ENCODE measurements at regions not wholly inside any gene's neighbourhood (a gene's known extent, or its start where the extent isn't known, plus 50 kb on each side); places are given as distances from the start of the nearest gene placed in this dataset.
"Not testable (repeated sequence)": the region's sequence is repeated elsewhere in the genome, so short reads cannot be mapped to it uniquely, and the experiment has no call there.

DNA sequence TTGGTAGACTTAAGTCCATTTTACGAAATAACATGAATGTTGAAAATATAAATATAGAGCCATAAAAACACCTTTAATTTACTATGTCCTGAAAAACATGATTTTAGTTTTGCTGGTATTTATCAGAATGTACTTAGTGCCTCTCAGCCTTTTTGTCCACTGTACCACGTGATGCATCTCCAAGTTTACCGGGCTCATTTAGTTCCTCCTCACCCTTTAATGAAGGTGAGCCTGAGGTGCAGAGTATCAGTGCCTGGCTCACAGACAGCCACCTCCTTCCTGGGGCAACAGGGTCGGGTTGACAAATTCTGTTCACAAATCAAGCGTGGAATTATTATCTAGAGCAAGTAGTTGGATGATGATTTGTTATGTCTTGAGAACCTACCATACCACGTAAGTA is 420.5 kb upstream of the MEIS1 start:
- DNase-seq = no peak

DNA sequence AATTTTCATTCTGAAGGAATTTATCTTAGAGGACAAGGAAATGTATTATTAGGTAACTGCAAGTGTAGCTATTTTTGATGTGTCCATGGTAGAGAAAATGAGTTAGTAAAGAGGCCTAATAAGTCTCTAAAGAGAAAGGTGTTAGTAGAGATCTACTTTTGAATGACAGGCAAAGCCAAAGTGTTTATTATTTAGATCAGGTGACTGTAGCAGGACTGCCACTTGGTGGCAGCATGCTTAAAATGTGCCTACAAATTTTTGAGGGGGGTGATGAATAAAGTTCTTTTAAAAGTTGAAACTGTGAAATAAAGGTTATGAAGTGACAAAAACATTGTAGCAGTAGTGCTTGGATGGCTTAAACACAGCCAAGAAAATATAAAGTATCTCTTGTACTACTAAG is 421.5 kb upstream of the MEIS1 start:
- DNase-seq = no peak

- DNase-seq = no peak
These were observed 431.0 kb upstream of the MEIS1 start for GRCh38 chr2:66003931-66004330.

- DNase-seq = no peak
These were observed 433.4 kb upstream of the MEIS1 start for GRCh38 chr2:66001538-66001937.

DNA sequence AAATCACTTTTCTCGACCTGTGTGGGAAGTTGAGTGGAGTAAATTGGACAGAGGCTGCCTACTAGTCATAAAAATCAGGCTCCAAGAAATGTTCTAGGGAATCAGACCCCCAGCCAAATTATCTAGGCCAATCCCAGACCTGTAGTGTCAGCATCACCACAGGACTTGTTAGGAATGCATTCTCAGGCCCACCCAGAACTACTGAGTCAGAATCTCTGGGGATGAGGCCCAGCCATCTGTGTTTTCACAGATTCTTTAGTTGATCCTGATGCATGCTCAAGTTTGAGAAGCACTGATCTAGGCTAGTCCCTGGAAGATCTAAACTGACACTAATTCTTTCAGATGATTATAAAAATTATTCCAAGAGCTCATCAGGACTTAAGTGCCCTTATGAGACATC is 434.0 kb upstream of the MEIS1 start:
- no peak for DNase-seq

DNA sequence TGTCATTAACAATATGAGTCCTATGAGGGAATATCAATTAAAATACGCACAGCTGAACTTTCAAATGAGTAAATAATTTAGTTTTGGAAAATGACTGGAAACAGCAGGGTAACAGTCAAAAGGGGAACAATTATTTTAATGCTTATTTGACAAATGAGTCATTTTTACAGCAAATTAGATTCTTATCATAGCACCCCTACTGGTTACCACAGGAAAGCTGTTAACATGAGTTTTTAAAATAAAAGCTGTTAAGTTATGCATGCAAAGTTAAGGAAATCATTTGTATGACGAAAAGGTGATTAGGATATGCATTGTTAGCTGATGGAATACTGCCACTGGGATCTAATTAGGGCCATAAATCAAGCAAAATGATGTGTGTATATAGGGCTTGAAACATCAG is 435.1 kb upstream of the MEIS1 start:
- DNase-seq = no peak

DNA sequence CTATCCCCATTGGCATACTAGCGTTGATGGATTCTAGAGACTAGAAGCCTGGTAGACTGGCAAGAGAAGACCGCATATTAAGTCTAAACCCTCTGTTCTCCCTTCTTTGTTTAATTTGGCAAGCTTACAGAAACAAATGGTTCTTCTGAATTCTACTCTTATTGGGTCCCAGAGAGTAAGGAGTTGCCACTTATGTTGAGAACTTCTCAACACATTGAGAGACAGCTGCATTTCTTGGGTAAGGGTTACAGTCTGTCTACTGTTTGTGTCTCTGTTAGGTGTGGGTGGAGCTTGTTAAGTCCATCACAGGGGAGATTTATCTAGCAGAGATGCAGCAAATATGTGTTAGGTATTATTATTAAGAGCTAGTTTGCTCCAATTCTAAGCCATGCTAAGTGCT is 435.8 kb upstream of the MEIS1 start:
- DNase-seq = no peak

- peak; percentile 41 for DNase-seq
These were observed 437.0 kb upstream of the MEIS1 start for GRCh38 chr2:65997961-65998360.

DNA sequence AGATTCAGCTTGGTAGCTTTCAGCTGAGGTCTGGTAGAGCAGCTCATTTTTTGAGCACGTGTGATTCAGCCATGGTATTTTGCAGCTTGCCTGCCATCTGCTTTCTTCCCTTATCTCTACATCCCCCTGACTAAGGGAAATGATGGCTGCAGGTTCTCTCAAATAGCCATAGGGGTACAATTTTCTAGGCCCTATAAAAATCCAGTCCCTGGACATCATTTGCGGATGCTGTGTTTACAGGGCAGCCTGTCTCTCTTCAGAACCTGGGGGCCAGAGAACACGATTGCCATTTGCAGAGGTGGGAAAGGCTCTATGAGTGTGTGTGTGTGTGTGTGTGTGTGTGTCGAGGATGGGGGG is 442.7 kb upstream of the MEIS1 start:
- no peak for DNase-seq

DNA sequence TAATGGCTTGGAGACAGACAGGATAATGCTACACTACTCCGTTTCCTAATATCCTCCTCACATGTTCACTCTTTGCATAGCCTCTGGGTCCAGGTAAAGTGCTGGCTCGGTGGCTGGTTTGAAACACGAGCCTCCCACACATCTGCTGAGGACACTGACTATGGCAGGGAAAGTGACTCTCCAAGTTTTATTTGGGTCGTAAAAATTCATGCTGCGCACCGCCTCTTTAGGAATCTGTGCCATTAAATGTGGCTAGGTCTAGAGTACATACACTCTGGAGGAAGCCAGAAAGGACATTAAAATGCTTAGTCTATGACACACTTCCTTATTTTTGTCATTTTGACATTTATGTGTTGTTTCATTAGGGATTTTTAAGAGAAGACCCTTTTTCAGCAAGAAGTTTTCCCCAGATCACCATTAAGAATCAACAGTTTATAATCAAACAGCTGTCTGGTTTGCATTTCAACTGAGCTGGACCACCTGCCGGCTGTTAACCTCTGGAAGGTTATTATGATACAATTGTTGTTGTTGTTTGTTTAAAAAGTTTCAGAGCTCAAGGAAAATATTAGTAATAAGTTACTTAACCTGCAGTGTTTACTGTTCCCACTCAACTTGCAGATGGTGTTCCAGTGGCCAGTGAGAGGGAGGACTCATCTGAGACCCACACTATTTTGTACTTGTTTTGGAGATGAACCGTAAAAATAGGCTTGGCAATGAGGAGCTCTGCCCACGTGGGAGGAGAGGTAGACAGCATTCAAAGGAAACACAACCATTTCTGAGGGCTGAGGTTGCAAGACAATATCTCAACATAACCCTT is 443.3 kb upstream of the MEIS1 start:
- no peak for DNase-seq

- no peak for DNase-seq
These were observed 448.9 kb upstream of the MEIS1 start for GRCh38 chr2:65985986-65986385.

DNA sequence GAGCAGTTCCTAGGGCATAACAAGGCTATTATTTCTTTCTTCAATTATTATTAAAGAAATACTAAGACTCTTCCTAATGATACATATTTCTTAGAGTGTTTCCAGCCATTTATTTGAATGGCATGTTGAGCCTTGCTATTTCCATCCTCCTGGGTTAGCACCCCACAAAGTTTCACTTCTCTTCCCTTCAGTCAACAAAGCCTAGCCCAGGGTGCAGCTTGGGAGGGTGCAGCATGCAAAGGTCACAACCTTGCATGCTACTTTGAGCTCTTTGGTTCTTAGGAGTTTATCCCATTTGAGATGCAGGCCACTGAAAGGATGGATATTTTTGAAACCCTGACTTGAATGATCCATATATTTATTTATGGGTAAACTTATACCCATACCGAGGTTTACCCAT is 454.4 kb upstream of the MEIS1 start:
- DNase-seq = no peak

- no peak for DNase-seq
These were observed 455.5 kb upstream of the MEIS1 start for GRCh38 chr2:65979446-65979845.

DNA sequence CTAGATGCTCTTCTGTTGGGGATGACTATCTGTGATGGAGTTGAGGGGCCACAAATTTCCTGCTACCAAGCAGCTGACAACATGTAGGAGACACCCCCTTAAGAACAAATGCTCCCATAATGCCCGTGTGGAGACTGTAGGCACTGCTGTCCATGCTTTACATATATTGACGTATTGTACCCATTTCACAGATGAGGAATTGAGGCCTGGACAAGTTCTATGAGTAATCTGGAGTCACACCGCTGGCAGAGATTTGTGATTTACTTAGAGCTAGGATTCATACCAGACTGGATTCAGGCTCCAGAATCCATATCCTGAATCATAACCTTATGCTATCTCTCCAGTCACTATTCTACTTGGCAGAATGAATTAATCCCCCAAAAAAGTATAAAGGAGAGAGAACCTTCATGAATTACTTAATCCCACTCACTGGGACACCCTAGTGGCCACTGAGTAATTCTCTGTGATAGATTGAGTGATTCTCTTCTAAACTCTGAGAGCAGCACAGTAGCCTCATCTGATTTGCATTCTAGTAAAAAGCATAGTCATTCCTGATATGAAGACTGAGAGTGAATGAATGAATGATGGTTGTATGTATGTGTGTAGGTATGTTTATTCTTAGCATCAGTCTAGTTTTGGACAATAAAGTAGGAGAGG is 460.7 kb upstream of the MEIS1 start:
- DNase-seq = peak; percentile 2

- DNase-seq = no peak
These were observed 465.8 kb upstream of the MEIS1 start for GRCh38 chr2:65969161-65969560.

GRCh38 chr2:65963303-65963702 is 471.6 kb upstream of the MEIS1 start:
- DNase-seq = not testable (repeated sequence)

DNA sequence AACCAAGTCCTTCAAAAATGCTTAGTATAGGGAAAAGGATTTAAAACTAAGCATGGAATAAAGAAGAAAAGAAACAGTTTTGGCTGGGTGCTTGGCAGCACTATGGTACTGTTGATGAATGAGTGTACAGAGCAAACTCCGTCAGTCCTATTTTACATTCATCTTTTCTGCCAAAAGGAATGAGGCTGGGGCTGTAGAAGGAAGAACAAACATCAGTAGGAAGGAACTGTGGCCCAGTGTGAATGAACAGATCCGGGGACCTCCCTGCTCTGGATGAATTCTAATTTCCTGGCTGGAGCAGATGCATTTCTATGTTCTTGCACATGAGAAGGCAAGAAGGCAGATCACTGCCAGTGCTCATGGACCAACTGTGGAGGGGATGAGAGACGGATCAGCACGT is 474.0 kb upstream of the MEIS1 start:
- no peak for DNase-seq

DNA sequence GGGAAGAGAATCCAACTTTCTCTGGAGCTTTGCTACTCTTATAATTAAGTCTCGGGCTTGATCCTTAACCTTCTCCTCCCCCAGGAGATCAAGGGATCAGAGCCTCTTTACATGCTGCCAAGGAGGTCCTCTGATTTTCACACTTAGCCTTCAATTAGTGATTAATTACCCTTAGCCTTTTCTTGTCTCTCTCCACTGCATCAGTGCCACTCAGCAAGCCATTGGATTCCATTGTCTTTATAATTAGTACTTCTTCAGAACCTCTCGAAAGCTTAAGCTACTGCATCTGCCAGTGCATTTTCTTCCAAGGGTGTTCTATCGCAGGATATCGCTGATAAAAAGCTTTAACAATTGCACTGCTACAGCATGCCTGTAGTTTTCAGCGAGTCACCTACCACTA is 477.0 kb upstream of the MEIS1 start:
- DNase-seq = no peak

- DNase-seq = no peak
These were observed 477.5 kb upstream of the MEIS1 start for GRCh38 chr2:65957454-65957853.

- no peak for DNase-seq
These were observed 479.7 kb upstream of the MEIS1 start for GRCh38 chr2:65955259-65955658.

DNA sequence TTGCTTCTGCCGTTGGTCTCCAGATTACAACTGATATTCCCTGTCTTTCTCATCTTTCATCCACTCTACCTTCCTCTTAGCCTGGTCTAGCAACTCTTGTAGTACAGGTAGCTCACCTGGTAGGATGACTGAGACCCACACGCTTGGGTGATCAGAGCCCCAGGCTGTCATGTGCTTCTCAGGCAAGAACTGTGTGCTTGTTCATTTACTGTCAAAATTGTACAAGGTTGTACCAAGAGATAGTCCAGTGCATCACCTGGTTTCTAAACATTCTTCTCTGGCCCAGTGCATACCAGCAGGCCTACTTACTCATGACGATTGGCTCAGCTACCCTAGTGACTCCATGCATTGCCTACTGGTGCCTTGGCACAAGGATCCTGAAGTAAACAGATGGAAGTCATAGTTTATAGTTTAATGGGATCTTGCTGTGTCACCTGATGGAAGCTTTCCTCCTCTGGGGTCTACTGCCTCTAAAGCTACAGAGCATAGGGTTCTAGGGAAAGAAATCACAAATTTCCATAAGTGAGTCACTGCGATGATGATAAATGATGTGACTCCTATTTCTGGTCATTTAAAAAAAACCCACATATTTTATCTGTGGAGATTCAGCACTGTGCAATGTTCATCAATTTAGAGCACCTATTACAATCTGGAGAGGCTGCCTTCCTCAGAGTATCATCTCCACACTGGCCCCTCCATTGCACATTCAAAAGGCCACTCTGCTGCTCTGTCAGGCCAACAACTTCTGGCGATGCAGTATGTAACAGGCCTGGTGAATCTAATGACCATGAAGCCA is 481.8 kb upstream of the MEIS1 start:
- no peak for DNase-seq

DNA sequence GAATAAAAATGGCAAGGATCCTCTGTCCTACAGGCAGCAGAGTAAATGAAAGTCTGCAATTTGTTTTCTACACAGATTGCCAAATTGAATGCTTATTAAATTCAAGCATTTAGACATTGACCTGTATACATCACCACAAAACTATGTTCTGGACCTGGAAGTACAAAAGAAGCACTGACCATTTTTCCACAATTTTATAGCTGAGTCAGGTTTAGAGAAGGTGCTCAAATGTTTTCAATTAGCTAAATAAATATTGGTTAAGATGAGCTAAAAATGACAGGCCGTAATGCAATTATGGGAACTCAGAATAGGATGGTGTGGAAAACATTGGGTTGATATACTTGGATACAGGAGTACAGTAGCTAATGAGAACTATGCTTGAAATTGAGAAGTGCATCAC is 490.7 kb upstream of the MEIS1 start:
- no peak for DNase-seq

DNA sequence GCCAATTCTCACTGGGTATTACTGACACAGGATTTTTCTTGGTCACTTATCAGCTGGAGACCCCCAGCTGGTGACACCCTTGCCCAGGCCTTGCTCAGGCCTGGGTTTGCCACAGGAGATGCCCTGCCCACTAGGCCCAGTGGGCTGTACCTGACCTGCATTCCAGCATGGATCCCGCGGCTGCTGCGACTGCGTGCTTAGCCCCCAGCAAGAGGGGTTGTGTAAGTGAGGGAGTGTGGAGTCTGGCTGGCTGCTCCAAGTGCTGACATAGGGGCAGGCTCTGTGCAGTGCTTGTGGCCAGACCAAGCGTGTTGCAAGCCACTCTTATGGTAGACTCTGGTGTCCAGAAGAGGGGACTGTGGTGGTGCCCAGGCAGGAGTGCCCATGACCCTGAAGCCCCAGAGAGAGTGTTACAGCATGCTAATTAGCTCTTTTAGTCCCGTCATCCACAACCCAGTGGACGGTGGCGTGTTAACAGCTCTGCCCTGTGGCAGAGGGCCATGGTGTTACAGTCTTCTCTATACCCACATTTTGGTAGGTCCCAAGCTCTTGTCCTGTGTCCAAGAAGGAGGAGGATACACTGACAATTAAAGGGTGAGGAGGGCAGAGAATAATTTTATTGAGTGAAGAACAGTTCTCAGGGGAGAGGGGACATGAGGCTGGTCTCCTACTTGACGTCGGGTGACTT is 491.7 kb upstream of the MEIS1 start:
- DNase-seq = no peak
